ENCODE measurements at regions not wholly inside any gene's neighbourhood (a gene's known extent, or its start where the extent isn't known, plus 50 kb on each side); places are given as distances from the start of the nearest gene placed in this dataset.

- 42 to 68% (median 56%) methylated on average over 1 of the region's 1 CpG for WGBS, 3 donors
- no peak for TF ChIP-seq EP300 (IDR thresholded peaks at IDR 0.05)
- no peak for TF ChIP-seq CTCF (IDR thresholded peaks at IDR 0.05)
- TF ChIP-seq POLR2A (IDR thresholded peaks at IDR 0.05) = no peak
- intact Hi-C loops (cut with DNase I) = no loop called here
- Histone ChIP-seq H3K27me3 (no peaks in the 10 kb centered on the region), H3K27ac (no peak overlapping the region), H3K4me1 (ENCODE audit: insufficient read depth) (no peaks in the 10 kb centered on the region), H3K9me3 (no peaks in the 10 kb centered on the region), H3K4me3 (no peak overlapping the region), H3K36me3 (no peaks in the 10 kb centered on the region)
- no peak for DNase-seq
Observed at GRCh38 chr5:163222982-163223381, 214.4 kb upstream of the CCNG1 start.

GRCh38 chr5:163244445-163244987 is 192.9 kb upstream of the CCNG1 start:
- Histone ChIP-seq H3K27me3 (no peaks in the 10 kb centered on the region), H3K4me3 (no peak overlapping the region), H3K36me3 (no peaks in the 10 kb centered on the region), H3K9me3 (no peaks in the 10 kb centered on the region), H3K27ac (no peak overlapping the region), H3K4me1 (ENCODE audit: insufficient read depth) (no peaks in the 10 kb centered on the region)
- no peak for DNase-seq
- WGBS, 3 donors = 84 to 87% (median 85%) methylated on average over 2 of the region's 2 CpGs
- TF ChIP-seq CTCF (IDR thresholded peaks at IDR 0.05) = no peak
- TF ChIP-seq EP300 (IDR thresholded peaks at IDR 0.05) = no peak
- intact Hi-C loops (cut with DNase I) = no loop called here

GRCh38 chr5:163245584-163245983 is 191.8 kb upstream of the CCNG1 start:
- Histone ChIP-seq H3K4me1 (ENCODE audit: insufficient read depth) (no peaks in the 10 kb centered on the region), H3K27ac (no peak overlapping the region), H3K9me3 (no peaks in the 10 kb centered on the region), H3K36me3 (no peaks in the 10 kb centered on the region), H3K4me3 (no peak overlapping the region), H3K27me3 (no peaks in the 10 kb centered on the region)
- 36 to 83% (median 78%) methylated on average over 2 of the region's 2 CpGs for WGBS, 3 donors
- intact Hi-C loops (cut with DNase I) = no loop called here
- no peak for TF ChIP-seq CTCF (IDR thresholded peaks at IDR 0.05)
- TF ChIP-seq POLR2A (IDR thresholded peaks at IDR 0.05) = no peak
- TF ChIP-seq EP300 (IDR thresholded peaks at IDR 0.05) = no peak
- DNase-seq = no peak

- DNase-seq = no peak
- Histone ChIP-seq H3K27me3 (no peaks in the 10 kb centered on the region), H3K36me3 (no peaks in the 10 kb centered on the region), H3K4me1 (ENCODE audit: insufficient read depth) (no peaks in the 10 kb centered on the region), H3K4me3 (no peak overlapping the region), H3K27ac (no peak overlapping the region), H3K9me3 (no peaks in the 10 kb centered on the region)
- intact Hi-C loops (cut with DNase I) = no loop called here
- no peak for TF ChIP-seq POLR2A (IDR thresholded peaks at IDR 0.05)
- no peak for TF ChIP-seq CTCF (IDR thresholded peaks at IDR 0.05)
- TF ChIP-seq EP300 (IDR thresholded peaks at IDR 0.05) = no peak
- WGBS, 3 donors = 15 to 34% (median 25%) methylated on average over 2 of the region's 2 CpGs
Observed at GRCh38 chr5:163248333-163248732, 189.1 kb upstream of the CCNG1 start.

Data from ovary (tissue), 7 donors.